Mesothelial cell of epicardium (in vitro differentiated cells): ENCODE measurements at regions not wholly inside any gene's neighbourhood (a gene's known extent, or its start where the extent isn't known, plus 50 kb on each side); places are given as distances from the start of the nearest gene placed in this dataset.

Experiments used
- DNase-seq, 2 experiments: peaks; one replicate each; pipeline ENCODE4 v3.0.0; 2021; ENCODE audit warnings: low spot score in 2 of 2; ENCODE audit not compliant: unreplicated experiment in 2 of 2
- H3K27ac Mint-ChIP-seq: 2 replicates; pipeline ENCODE4 v1.8.0; 2021; ENCODE audit warnings: mixed read lengths
- H3K27me3 Mint-ChIP-seq: 2 replicates; pipeline ENCODE4 v1.8.0; 2021; ENCODE audit warnings: low read depth, mixed read lengths
- H3K36me3 Mint-ChIP-seq: 2 replicates; pipeline ENCODE4 v1.8.0; 2021; ENCODE audit warnings: mixed read lengths
- H3K4me1 Mint-ChIP-seq: 2 replicates; pipeline ENCODE4 v1.8.0; 2021; ENCODE audit warnings: mixed read lengths
- H3K4me3 Mint-ChIP-seq: 2 replicates; pipeline ENCODE4 v1.8.0; 2021; ENCODE audit warnings: mild to moderate bottlenecking, moderate library complexity, mixed read lengths
- H3K9me3 Mint-ChIP-seq: 2 replicates; pipeline ENCODE4 v1.8.0; 2021; ENCODE audit warnings: mixed read lengths
- CTCF ChIP-seq: fragments of 200-600 bp; sonication (generic); IDR thresholded peaks from one replicate; pipeline ENCODE4 v1.5.0; 2021; ENCODE audit warnings: antibody characterized with exemption; ENCODE audit not compliant: unreplicated experiment

GRCh38 chr9:105079457-105079856 is 151.5 kb upstream of the ABCA1 start:
- TF ChIP-seq CTCF = no peak

GRCh38 chr9:105082843-105083242 is 154.9 kb upstream of the ABCA1 start:
- no peak overlapping the region for H3K27ac Mint-ChIP-seq
- no peak overlapping the region for H3K4me3 Mint-ChIP-seq
- no peaks in the 10 kb centered on the region for H3K36me3 Mint-ChIP-seq
- no peak for DNase-seq
- H3K4me1 Mint-ChIP-seq = peaks cover 3% of the 10 kb centered on the region
- TF ChIP-seq CTCF = no peak
- H3K27me3 Mint-ChIP-seq = no peaks in the 10 kb centered on the region
- H3K9me3 Mint-ChIP-seq = peaks cover 4% of the 10 kb centered on the region

More at GRCh38 chr9:105079457-105079856, 151.5 kb upstream of the ABCA1 start:
- Mint-ChIP-seq H3K27ac (no peak overlapping the region), H3K27me3 (no peaks in the 10 kb centered on the region), H3K4me1 (peaks cover 3% of the 10 kb centered on the region), H3K36me3 (no peaks in the 10 kb centered on the region), H3K4me3 (no peak overlapping the region), H3K9me3 (peaks cover 3% of the 10 kb centered on the region)
- no peak for DNase-seq

GRCh38 chr9:105083256-105083655 is 155.3 kb upstream of the ABCA1 start:
- no peak overlapping the region for H3K27ac Mint-ChIP-seq
- H3K27me3 Mint-ChIP-seq = no peaks in the 10 kb centered on the region
- H3K4me1 Mint-ChIP-seq = peaks cover 3% of the 10 kb centered on the region
- H3K36me3 Mint-ChIP-seq = no peaks in the 10 kb centered on the region
- peaks cover 4% of the 10 kb centered on the region for H3K9me3 Mint-ChIP-seq
- DNase-seq = no peak
- no peak for TF ChIP-seq CTCF
- H3K4me3 Mint-ChIP-seq = no peak overlapping the region

- no peak for DNase-seq
Observed at GRCh38 chr9:105087910-105088898, 156.2 kb upstream of the SLC44A1 start.

GRCh38 chr9:105089874-105090273 is 154.6 kb upstream of the SLC44A1 start:
- DNase-seq = no peak
- no peaks in the 10 kb centered on the region for H3K4me1 Mint-ChIP-seq
- TF ChIP-seq CTCF = no peak
- no peaks in the 10 kb centered on the region for H3K36me3 Mint-ChIP-seq
- no peaks in the 10 kb centered on the region for H3K27me3 Mint-ChIP-seq
- H3K9me3 Mint-ChIP-seq = peaks cover 4% of the 10 kb centered on the region
- H3K4me3 Mint-ChIP-seq = no peak overlapping the region
- H3K27ac Mint-ChIP-seq = no peak overlapping the region

More at GRCh38 chr9:105087910-105088898, 156.2 kb upstream of the SLC44A1 start:
- H3K27me3 Mint-ChIP-seq = no peaks in the 10 kb centered on the region
- no peak for TF ChIP-seq CTCF
- H3K9me3 Mint-ChIP-seq = peaks cover 4% of the 10 kb centered on the region
- H3K4me3 Mint-ChIP-seq = no peak overlapping the region
- no peaks in the 10 kb centered on the region for H3K4me1 Mint-ChIP-seq
- H3K27ac Mint-ChIP-seq = no peak overlapping the region
- H3K36me3 Mint-ChIP-seq = no peaks in the 10 kb centered on the region
